ENCODE measurements at regions not wholly inside any gene's neighbourhood (a gene's known extent, or its start where the extent isn't known, plus 50 kb on each side); places are given as distances from the start of the nearest gene placed in this dataset.

- Histone ChIP-seq H3K36me3 (no peaks in the 10 kb centered on the region), H3K27me3 (no peaks in the 10 kb centered on the region), H3K4me1 (peaks cover 0 to 7% (median 0%) of the 10 kb centered on the region in 4 donors), H3K9me3 (no peaks in the 10 kb centered on the region), H3K27ac (no peak overlapping the region), H3K4me3 (no peak overlapping the region)
- TF ChIP-seq POLR2AphosphoS5 (IDR thresholded peaks at IDR 0.05) (no peak), POLR2A (IDR thresholded peaks at IDR 0.05) (no peak), EP300 (IDR thresholded peaks at IDR 0.05) (no peak)
- TF ChIP-seq, protein P1, sequence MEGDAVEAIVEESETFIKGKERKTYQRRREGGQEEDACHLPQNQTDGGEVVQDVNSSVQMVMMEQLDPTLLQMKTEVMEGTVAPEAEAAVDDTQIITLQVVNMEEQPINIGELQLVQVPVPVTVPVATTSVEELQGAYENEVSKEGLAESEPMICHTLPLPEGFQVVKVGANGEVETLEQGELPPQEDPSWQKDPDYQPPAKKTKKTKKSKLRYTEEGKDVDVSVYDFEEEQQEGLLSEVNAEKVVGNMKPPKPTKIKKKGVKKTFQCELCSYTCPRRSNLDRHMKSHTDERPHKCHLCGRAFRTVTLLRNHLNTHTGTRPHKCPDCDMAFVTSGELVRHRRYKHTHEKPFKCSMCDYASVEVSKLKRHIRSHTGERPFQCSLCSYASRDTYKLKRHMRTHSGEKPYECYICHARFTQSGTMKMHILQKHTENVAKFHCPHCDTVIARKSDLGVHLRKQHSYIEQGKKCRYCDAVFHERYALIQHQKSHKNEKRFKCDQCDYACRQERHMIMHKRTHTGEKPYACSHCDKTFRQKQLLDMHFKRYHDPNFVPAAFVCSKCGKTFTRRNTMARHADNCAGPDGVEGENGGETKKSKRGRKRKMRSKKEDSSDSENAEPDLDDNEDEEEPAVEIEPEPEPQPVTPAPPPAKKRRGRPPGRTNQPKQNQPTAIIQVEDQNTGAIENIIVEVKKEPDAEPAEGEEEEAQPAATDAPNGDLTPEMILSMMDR (IDR thresholded peaks at IDR 0.05) = no peak
- WGBS, 5 donors = 62 to 74% (median 69%) methylated on average over 2 of the region's 2 CpGs
- DNase-seq = no peak
- intact Hi-C loops (cut with DNase I; ENCODE audit: low total_unique reads) = no loop called here
These were observed 123.8 kb upstream of the DDIT4L start for GRCh38 chr4:100314057-100314456.

GRCh38 chr4:100312615-100313350, 122.5 kb upstream of the DDIT4L start:
- no peaks in the 10 kb centered on the region for H3K9me3 ChIP-seq
- H3K27ac ChIP-seq = no peak overlapping the region
- H3K4me3 ChIP-seq = no peak overlapping the region
- intact Hi-C loops (cut with DNase I; ENCODE audit: low total_unique reads) = no loop called here
- 60 to 83% (median 73%) methylated on average over 2 of the region's 2 CpGs for WGBS, 5 donors
- no peak for DNase-seq
- peaks cover 0 to 1% (median 0%) of the 10 kb centered on the region in 4 donors for H3K4me1 ChIP-seq
- no peaks in the 10 kb centered on the region for H3K36me3 ChIP-seq
- H3K27me3 ChIP-seq = no peaks in the 10 kb centered on the region
- TF ChIP-seq, protein P1 (IDR thresholded peaks at IDR 0.05) = no peak
- TF ChIP-seq EP300 (IDR thresholded peaks at IDR 0.05) = no peak
- TF ChIP-seq POLR2AphosphoS5 (IDR thresholded peaks at IDR 0.05) = no peak
- TF ChIP-seq POLR2A (IDR thresholded peaks at IDR 0.05) = no peak

DNA sequence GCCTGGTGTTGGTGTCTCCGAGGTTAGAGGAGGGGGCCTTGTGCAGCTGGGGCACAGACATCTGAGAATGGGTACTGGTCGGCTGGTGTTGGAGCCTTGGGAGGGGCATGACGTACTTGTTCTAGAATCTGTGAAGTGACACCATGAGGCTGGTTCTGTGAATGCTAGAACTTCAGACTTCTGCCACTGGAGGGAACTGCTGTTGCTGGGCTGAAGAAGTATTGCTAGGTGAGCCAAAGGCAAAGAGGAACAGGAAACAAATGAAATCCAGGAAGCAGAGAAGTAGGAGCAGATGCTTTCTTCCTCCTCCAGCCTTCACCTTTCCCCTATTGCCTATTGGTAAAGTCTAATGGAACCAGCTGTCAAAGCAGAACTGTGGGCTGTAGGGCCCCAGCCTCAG, 120.9 kb upstream of the DDIT4L start:
- Histone ChIP-seq H3K9me3 (no peaks in the 10 kb centered on the region), H3K4me1 (no peaks in the 10 kb centered on the region), H3K4me3 (no peak overlapping the region), H3K36me3 (no peaks in the 10 kb centered on the region), H3K27ac (no peak overlapping the region), H3K27me3 (no peaks in the 10 kb centered on the region)
- 75 to 90% (median 78%) methylated on average over 3 of the region's 3 CpGs for WGBS, 5 donors
- intact Hi-C loops (cut with DNase I; ENCODE audit: low total_unique reads) = no loop called here
- TF ChIP-seq POLR2AphosphoS5 (IDR thresholded peaks at IDR 0.05) (no peak), EP300 (IDR thresholded peaks at IDR 0.05) (no peak), POLR2A (IDR thresholded peaks at IDR 0.05) (no peak)
- TF ChIP-seq, protein P1 (IDR thresholded peaks at IDR 0.05) = no peak
- no peak for DNase-seq

DNA sequence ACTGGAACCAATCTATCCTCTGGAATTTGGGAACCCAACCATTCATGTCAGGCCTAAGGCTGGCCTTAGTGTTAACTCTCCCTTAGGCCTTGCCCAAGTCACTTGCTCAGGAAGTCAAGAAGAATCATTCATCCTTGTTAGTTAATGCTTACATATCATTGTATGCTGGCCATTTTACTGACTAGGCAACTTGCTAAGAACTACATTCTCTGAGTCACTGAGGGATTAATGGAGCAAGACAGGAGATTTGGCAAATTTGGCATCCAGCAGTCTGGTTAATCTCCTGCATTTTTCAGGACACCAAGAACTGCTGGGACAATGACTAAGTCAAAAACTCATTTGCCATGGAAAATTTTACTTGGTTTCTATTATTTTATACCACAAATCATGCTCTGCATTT, 115.8 kb upstream of the DDIT4L start:
- Histone ChIP-seq H3K4me3 (no peak overlapping the region), H3K4me1 (no peaks in the 10 kb centered on the region), H3K9me3 (no peaks in the 10 kb centered on the region), H3K27me3 (no peaks in the 10 kb centered on the region), H3K27ac (no peak overlapping the region), H3K36me3 (no peaks in the 10 kb centered on the region)
- no peak for DNase-seq
- TF ChIP-seq POLR2A (IDR thresholded peaks at IDR 0.05) = no peak
- no peak for TF ChIP-seq EP300 (IDR thresholded peaks at IDR 0.05)
- TF ChIP-seq POLR2AphosphoS5 (IDR thresholded peaks at IDR 0.05) = no peak
- TF ChIP-seq, protein P1 (IDR thresholded peaks at IDR 0.05) = no peak
- intact Hi-C loops (cut with DNase I; ENCODE audit: low total_unique reads) = no loop called here

Measured in stomach (tissue), 8 donors.